Left renal cortex interstitium (tissue), 4 donors: ENCODE measurements at regions not wholly inside any gene's neighbourhood (a gene's known extent, or its start where the extent isn't known, plus 50 kb on each side); places are given as distances from the start of the nearest gene placed in this dataset.

ENCODE experiments used
- DNase-seq, 4 donors: peaks; one replicate each; pipeline ENCODE4 v3.0.0-alpha.2; 2013; ENCODE audit warnings: low read depth in 4 of 4, low spot score in 2 of 4, missing footprints in 1 of 4

DNA sequence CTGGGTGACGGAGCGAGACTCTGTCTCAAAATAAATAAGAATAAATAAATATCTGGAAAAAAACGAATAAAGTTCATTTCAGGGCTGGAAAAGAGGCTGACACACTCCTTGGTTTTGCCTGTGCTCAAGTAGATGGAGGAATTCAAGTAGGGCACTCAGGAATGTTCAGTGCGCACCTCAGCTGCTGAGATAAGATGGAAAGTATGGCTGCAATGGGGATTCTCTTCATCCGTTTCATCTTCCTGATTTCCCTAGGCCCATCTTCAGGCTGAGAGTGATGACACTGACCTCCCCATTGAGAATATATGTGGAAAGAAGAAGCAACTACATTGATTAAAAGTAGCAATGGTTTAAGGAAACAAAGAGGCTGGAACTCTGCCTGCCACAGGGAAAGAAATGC lies 130.5 kb upstream of the ZNF644 start:
- no peak for DNase-seq

DNA sequence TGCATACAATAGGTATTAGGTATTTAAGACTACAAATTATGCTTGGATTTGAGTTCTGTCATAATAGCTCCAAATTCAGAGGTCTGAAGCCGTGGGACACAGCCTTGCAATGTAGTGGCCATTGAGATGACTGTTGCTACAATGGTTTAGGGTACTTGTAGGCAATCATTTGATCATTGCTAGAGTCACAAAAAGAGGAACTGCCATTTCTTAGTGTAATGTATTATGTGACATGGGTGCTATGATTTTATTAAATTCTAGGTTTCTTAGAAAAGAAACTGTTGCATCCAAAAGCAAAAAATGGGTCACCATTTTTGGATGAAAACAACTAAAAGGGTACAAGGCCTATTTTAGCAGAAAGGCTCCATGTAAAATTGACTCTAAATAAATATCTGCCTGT lies 129.9 kb upstream of the ZNF644 start:
- DNase-seq: no peak

DNA sequence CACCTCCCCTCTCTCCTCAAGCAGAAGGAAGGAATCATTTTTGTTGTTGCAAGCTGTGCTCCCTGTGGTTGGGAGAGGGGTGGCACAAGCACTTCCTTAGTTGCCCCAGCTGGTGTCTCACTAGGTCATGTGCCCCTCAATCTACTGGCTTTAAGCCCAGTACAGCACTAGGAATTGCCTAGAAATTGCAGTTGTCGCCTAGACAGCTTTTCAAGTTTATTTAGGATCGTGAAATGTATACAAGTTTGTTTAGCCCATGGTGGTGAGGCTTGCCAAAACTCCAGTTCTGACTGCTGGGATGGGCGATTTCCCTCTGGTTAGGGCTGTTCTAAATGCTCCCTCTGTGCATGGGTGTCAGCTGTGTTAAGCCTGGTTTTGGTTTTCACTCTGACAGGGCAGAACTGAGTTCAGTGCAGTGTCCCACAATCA lies 126.8 kb upstream of the ZNF644 start:
- no peak for DNase-seq

DNA sequence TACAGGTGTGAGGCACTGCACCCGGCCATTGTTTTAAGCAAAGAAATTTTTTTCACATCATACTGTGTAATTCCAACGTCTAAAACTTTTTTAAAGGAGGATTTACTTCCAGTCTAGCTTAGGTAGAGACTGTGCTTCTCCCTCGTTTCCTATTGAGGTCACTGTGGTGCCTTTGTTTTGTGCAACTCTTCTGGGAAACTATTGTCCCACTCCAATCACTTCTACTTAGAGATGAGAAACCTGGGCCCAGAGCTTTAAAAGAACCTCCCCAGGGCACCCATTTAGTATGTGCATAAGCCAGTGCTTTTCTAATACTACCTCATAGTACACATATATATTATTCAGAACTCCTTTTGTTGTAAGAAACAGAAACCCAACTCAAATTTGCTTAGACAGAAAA lies 120.0 kb upstream of the ZNF644 start:
- no peak for DNase-seq

DNA sequence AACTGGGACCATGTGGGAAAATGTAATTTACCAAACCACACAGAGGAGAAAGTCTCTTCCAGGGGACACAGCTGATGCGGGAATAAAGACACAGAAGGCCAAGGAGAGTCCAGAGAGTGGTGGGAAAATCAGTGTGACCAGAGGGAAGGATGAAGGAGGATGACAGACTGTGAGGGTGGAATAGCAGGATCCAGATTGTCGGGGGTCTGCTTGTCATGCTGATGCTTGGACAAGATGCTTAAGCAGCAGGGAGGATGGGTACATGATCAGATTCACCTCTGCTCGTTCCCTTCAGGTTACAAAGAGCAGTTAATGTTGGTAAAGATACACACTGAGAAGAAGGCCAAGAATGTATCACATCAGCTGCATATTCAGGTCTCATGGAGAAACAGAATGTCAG lies 117.1 kb upstream of the ZNF644 start:
- DNase-seq: no peak

DNA sequence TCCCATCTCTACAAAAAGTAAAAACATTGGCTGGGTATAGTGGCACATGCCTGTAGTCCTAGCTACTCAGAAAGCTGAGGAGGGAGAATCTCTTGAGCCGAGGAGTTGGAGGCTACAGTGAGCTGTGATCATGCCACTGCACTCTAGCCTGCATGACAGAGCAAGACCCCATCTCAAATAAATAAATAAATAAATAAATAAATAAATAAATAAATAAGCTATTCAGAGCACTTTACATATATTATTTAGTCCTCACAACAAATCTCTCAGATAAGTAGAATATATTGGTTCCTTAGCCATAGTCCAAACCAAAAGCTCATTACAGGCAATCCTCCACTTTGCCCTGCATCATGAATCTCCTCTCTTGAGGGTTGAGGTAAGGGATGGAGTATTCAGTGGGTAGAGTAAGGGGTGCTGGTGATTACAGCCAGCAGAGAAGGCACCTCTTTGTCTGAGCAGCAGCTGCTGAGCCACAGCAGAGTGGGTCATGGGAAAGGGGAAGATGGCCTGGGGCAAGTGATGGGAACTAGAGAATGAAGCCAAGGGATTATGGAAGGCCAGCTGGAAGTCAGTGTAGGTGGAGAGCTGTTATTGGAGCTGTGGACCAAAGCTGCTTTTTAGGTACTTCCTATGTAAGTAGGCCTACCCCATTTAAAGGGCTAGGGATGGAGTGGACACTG lies 115.5 kb upstream of the ZNF644 start:
- DNase-seq: no peak

DNA sequence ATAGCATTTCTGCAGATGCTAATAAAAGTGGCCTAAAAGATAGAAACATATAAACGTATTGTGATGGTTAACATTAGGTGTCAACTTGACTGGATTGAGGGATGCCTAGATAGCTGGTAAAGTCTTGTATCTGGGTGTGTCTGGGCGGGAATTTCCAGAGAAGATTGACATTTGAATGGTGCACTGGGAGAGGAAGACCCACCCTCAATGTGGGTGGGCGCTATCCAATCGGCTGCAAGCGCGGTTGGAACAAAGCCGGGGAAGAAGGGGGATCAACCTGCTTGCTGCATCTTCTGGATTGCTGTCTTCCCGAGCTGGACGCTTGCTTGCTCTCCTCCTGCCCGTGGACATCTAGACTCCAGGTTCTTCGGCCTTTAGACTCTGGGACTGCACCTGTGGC lies 114.0 kb upstream of the ZNF644 start:
- no peak for DNase-seq

DNA sequence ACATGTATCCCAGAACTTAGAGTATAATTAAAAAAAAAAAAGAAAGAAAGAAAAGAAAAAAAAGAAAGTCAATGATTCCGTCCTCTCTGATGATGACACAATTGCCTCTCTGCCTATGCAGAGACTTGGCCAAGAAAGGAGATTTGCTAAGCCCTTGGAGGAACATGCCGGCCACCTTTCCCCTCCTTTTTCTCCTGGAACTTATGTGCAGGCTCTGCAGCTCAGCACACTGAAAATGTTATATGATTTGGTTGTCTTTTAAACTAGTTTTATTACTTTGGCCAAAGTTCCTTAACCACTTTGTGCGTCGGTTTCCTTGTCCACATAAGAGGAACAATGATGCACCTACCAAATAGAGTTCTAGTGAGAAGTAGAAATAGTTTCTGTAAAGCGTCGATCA lies 111.4 kb upstream of the ZNF644 start:
- no peak for DNase-seq

DNA sequence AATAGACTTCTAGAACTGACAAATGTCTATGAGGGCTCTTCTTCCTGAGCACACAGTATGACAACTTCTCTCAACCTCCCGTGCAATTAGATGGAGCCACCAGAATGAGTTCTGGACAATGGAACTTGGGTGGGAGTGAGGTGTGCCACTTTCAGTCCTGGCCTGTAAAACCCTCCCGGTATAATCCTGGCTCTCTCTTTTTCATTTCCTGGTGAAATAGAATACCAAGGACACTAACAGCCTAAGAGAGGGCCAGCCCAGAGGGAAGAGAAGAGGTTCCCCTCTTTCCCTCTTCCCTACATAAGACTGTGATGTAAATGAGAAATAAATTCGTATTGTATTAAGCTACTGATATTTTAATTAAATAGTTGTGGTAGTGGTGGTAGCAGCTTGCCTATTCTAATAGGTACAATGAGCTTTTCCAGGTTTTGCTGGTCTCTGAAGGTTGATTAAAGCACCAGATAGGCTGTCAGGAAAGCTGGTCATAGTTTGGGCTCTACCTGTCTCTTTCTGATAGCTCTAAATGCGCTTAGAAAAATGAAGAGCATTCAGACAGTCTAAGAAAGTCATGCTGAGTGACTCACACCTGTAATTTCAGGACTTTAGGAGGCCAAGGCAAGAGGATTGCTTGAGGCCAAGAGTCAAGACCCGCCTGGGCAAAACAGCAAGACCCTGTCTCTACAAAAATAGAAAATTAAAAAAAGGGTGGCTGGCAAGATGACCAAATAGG lies 108.6 kb upstream of the ZNF644 start:
- DNase-seq: no peak

DNA sequence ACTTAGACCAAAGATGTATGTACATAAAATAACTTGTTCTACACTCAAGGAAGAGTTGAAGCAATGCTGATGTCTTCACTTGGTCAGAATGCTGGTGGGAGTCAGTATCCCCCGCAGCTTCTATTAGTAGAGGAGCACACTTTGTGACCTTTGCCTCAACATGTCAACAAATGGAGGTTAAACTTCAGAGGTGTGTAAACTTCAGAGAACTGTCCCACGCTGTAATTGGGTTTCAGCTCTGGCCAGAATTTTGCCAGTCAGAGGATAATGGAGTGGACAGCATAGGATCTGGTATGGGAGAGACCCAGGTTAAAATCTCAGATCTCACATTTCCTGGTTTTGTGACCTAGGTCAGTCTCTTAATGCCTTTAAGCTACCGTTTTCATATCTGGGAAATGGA lies 107.6 kb upstream of the ZNF644 start:
- no peak for DNase-seq

DNA sequence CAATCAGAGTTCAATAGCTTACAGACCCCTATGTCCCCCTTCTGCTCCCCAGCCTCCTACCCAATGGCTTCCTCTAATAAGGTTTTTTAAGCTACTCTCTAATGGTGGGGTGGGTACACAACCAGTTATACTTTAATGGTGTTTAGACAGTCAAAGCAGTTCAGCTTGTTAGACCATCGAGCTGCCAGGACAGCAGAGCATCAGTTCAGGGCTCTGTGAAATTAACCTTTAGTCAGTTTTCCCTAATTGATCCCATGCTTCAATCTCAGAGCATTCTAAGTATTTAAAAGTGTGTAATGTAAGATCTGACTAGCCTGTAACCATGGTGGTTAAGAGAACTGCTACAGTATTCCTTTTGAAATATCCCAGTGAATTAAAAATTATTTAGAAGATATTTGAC lies 107.2 kb upstream of the ZNF644 start:
- DNase-seq: no peak

DNA sequence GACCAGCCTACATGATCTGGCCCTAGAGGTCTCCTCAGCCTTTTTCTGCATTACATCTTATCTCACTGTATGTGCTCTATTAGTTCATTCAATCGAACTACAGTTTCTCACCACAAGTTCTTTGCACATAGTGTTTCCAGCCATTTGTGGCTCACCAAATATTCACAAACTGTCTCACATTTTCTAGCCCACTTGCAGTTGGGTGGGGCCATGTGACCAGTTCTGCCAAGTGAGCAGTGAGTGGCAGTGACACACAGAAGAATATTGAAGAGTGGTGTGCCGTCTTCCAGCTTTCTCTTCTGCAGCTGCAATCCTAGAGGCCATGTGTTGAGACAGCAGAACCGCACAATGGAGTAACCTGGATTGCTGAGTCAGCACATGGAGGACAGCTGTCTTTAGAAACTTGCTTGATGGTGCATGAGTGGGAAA lies 103.2 kb upstream of the ZNF644 start:
- DNase-seq: no peak

DNA sequence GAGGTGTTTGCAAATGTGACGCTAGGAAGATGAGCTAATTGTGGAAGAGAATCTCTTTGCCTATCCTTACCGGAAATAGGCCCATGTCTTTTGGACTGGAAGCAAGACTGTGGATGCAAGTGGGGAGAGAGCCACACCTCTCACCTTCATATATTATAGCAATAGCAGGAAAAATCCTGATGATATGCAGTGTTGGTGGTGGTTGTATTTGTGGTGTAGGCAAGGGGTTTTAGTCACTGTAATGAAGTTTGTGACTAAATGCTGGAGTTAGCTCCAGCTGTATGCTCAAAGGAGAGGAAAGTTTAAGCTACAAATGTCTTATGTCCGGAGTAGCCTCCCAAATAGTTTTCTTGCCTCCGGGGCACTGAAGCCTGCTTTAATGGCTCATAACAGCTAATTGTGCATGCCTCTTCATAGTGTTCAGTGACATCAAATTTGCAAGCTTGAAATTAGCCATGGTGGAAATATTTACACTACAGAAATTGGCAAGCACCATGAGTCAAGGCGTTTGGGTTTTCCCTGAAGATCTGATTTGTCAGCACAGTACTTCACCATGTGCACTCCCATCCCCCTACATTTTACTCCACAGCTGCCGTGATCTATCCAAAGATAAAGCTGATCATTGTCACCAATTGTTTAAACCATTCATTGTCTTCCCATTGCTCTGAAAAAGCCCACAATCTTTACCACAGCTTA lies 102.6 kb upstream of the ZNF644 start:
- no peak for DNase-seq

DNA sequence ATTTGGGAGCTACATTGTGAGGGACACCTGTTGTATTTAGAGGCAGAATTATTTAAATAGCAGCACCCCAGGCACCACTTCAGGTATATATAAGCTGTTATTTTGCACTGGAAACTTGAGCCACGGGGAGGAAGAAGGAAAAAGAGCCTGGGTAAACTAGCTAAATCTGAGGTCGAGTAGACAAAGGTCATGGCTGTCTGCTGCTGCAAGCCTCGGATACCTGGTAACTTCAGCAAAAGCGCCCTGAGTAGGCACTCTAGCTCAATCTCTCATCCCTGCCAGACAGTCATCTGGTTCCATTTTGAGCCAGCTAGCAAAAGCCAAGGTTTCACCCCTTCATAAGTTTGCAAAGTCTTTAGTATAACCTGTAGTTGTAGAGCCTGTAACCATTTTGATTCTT lies 101.9 kb upstream of the ZNF644 start:
- DNase-seq: no peak

DNA sequence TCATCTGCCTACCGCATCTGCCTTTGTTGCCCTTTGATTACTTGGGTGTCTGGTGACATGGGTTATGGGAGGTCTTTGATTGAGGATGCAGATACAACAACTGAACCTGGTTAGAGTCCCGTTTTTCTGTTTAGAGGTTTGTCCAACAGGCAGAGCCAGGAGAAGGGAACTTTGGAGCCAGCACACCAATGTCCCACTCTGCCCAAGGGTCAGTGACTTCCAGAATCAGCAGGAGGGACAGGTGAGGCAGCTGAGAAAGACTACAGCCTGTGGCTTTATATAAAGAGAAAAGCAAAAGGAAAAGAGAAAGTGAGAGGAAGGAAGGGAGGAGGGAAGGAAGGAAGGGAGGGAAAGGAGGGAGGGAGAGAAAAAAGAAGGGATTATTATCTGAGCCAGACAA lies 101.5 kb upstream of the ZNF644 start:
- DNase-seq: no peak

DNA sequence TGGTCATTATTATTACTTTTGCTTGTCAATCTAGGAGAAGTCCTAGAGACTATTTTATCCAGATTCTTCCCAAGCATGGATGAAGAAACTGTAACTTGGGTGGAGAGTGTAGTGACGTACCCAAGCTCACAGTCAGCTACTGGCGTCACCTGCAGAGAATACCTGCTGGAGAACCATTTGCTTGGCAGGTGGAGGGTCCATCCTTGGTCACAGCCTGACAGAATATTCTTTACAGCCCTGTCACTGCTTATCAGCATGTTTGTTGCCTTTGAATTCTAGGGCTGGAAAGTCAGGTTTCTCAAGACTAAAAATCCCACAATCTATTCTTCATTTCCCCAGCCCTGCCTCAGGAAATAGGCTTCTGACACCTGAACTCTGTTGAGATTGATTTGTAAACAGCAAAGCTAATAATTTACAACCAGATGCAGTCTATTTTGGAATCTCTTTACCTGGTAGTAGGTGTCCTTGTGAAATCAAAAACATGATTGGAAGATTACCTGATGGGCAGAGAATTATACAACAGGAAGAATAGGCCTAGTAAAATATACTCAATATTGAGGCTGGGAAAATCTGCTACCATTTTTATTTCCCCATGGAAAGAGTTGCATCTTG lies 100.4 kb upstream of the ZNF644 start:
- no peak for DNase-seq

DNA sequence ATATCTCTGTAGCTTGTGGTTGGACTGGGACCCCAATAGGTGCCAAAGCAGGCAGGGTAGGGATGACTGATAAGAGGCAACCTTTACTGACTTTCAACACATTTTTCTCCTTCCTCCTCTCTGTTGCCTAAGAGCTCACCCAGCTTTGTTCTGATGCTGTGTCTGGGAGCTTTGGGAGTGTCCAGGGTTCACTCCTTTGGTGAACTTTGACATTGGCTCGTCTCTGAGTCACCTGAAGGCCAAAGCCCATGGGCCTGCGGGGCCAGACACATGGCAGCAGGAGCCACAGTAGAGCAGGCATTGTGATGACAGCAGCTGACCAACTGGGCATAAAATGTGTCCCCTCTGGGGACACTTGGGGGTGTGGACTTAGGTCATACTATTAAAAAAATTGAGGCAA lies 99.5 kb upstream of the ZNF644 start:
- DNase-seq: no peak

DNA sequence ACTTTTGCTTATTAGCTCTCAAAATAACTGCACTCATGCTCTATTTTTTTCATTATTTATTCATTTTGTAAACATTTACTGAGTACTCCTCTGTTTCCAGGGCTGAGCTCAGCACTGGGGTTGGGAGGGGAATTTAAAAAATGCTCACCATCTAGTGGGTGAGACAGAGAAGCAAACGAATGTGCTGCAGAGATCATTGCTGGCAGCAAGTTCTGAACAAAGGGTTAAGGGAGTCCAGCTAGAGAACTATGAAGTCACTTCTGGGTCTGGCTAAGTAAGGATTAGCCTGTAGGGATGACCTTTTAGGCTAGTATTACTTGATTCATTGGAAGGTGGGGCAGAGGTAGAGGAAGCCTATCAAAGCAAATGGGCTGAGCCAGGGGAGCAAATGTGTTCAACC lies 99.1 kb upstream of the ZNF644 start:
- no peak for DNase-seq

DNA sequence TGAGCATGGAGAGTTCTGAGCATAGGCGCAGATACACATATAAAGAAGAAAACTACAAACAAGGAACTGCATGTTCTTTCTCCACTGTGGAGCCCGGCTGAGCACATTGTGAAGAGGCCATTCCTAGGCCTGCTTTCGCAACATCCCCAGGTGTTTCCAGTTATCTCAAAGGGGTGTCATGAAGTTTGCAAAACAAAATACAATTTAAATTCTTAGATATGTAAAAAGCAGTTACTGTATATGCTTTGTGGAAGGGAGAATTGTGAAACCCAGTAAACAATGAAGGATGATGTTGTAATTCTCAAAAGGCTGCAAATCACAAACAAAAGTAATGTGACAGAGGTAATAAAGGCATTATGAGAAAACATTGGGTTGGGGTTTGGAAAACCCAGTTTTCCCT lies 98.6 kb upstream of the ZNF644 start:
- no peak for DNase-seq

DNA sequence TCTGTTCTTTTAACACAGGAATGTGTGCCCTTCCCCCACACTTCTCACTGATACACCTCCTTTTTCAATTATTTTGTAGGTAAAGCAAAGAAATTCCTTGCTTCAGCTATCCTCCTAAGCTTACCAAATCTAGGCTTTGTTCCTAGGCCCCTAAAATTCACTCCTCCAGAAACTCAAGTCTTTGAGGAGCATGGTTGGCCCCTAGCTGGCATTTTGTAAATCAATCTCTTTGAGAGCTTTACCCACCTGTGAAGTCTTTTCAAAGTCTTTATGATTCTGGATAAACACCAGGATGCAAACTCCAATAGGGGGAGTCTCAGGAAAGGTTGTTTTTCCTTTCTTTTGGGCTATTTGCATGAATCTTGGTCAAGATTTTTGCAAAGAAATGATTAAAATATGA lies 82.9 kb upstream of the ZNF644 start:
- no peak for DNase-seq

DNA sequence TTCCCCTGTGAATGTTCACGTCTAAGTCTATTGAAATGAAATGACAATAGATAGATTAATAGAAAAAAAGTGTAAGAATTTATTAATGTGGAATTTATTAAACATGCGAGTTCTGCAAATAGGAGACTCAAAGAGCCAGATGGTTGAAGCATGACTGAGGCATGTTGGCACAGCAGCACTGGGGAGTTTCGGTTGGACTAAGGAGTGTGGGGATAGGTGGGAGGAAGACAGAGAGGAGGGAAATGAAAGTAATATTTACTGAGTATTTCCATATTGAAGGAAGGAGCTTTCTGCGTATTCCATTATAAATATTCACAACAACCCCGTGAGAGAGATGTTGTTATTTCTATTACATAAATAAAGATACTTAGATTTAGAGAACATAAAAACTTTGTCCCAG lies 79.5 kb upstream of the ZNF644 start:
- no peak for DNase-seq
